Neural cell (in vitro differentiated cells): ENCODE measurements at regions not wholly inside any gene's neighbourhood (a gene's known extent, or its start where the extent isn't known, plus 50 kb on each side); places are given as distances from the start of the nearest gene placed in this dataset.

ENCODE experiments used
- CTCF ChIP-seq: fragments of 450-650 bp; IDR thresholded peaks from 2 replicates; pipeline ENCODE4 v1.5.1; 2014; ENCODE audit warnings: antibody characterized with exemption, mild to moderate bottlenecking, moderate library complexity; ENCODE audit not compliant: poor library complexity, severe bottlenecking
- EP300 ChIP-seq: fragments of 450-650 bp; conservative IDR thresholded peaks from 2 replicates; pipeline ENCODE4 v1.6.1; 2014; ENCODE audit warnings: antibody characterized with exemption, mild to moderate bottlenecking, moderate library complexity; ENCODE audit not compliant: poor library complexity, severe bottlenecking
- EZH2 ChIP-seq: fragments of 200-600, 300-800 bp; shearing (Covaris generic), sonication (generic); IDR thresholded peaks from 2 replicates; pipeline ENCODE4 v1.6.1; 2014; ENCODE audit warnings: antibody characterized with exemption, low read length, borderline replicate concordance, mild to moderate bottlenecking; ENCODE audit not compliant: insufficient read depth, poor library complexity, severe bottlenecking
- MXI1 ChIP-seq: fragments of 450-650 bp; conservative IDR thresholded peaks from 2 replicates; pipeline ENCODE4 v1.6.1; 2014; ENCODE audit warnings: antibody characterized with exemption, mild to moderate bottlenecking; ENCODE audit not compliant: poor library complexity, severe bottlenecking
- RAD21 ChIP-seq: fragments of 450-650 bp; conservative IDR thresholded peaks from 2 replicates; pipeline ENCODE4 v1.6.1; 2014; ENCODE audit warnings: antibody characterized with exemption, mild to moderate bottlenecking, moderate library complexity
- REST ChIP-seq: IDR thresholded peaks from 2 replicates; pipeline ENCODE4 v1.6.1; 2012; ENCODE audit warnings: borderline replicate concordance
- SMC3 ChIP-seq: fragments of 450-650 bp; conservative IDR thresholded peaks from 2 replicates; pipeline ENCODE4 v1.6.1; 2014; ENCODE audit warnings: antibody characterized with exemption, mild to moderate bottlenecking, moderate library complexity; ENCODE audit not compliant: poor library complexity

GRCh38 chr9:21684231-21684630, 118.2 kb upstream of the MTAP start:
- TF ChIP-seq CTCF (no peak), EZH2 (no peak), REST (no peak), SMC3 (no peak), MXI1 (no peak), RAD21 (no peak), EP300 (no peak)
